HPDE6-E6E7 (cell line): ENCODE measurements at regions not wholly inside any gene's neighbourhood (a gene's known extent, or its start where the extent isn't known, plus 50 kb on each side); places are given as distances from the start of the nearest gene placed in this dataset.

ENCODE experiments used
- DNase-seq: peaks from one replicate; pipeline ENCODE4 v3.0.0; 2011; ENCODE audit warnings: missing footprints; ENCODE audit errors: extremely low spot score

DNA sequence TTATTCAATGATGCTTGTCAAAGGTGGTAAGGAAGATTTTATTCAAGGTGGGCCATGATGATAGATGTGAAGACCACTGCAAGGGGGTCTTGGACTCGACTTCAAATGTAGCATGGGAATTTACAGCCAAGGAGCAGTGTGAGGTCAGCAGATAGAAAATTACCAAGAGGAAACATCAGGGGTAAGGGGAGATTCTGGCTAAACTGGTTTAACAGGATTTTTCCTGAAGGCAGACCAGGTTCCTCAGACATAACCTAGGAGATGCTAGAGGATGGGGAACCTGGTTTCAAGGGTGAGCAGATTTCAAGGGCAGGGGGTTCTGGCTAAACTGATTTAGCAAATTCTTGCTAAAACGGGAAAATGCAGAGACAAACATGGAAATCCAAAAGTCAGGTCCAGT, 464.9 kb downstream of the TAFA4 start:
- no peak for DNase-seq

DNA sequence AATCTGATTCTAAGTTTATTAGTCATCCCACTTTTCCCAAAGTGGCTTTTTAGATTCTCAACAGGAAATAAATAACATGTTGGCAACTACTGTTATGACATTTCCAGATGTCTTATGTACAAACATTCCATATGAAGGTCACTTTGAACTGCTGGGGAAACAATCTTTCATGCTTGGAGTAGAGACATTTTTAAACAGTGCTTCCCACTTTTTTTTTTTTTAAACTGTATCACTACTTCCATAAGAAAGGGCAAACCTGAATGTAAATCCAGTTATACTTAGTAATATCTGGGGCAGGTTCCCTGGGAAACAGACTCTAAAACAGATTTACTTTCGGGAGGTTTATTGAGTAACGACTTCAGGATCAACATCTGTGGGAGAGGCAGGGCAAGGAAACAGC, 473.8 kb downstream of the TAFA4 start:
- no peak for DNase-seq

DNA sequence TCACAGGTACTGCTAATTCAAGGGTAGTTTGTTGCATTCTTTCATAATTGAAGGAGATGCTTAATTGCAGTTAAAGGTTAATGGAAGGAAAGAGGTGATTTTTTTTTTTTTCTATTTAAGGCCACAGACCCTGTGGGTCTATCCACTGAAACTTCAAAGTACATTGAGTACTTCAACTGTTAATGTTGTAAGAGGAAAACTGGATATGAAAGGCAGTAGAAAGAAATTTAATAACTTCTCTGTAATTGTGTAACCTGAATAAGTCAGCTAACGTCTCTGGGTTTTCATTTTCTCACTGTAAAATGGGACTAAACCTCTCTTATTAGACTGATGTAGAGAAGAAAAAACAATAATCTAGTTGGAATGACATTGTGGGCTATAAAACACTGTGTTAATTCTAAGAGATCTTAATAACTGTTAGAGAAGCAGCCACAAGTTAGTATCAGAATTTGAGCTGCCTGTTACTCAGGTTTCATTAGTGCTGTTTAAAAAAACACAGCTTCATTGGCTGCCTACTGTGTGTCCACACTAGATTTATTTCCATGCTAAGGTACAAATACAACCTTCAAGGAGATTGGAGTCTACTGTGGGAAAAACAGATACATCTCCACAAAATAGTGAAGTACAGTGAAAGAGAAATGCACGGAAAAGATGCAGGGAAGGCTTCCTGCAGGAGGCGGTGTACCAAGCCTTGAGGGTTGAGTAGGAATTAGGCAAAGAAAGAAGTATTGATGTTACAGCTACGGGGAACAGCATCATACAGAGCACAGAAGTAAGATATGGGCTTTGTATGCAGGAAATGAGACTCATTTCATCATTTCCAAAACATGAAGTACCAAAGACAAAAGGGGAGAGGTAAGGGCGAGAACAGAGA, 483.6 kb downstream of the TAFA4 start:
- DNase-seq, result no peak

DNA sequence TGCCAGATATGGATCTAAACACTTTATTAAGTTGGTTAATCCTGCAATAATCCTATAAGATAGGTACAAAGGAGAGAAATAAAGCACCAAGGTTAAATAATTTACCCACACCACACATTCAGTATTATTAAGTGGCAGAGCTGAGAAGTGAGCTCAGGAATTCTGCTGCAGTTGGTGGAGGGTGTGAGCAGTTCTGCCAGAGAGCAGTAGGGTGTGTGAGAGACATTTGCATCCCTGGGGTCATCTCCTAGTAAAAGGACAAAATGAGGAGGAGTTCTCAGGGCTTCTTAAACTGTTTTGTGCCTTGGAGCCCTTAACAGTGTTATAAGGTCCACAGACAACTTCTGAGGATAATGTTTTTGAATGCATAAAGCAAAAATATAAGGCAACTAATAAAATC, 484.5 kb downstream of the TAFA4 start:
- no peak for DNase-seq

DNA sequence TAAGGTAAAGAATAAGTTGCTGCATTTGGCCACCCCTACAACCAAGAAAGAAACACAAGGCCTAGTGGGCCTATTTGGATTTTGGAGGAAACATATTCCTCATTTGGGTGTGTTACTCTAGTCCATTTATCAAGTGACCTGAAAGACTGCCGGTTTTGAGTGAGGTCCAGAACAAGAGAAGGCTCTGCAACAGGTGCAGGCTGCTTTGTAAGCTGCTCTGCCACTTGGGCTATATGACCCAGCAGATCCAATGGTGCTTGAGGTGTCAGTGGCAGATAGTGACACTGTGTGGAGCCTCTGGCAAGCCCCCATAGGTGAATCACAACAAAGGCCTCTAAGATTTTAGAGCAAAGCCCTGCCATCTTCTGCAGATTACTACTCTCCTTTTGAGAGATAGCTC, 491.3 kb downstream of the TAFA4 start:
- DNase-seq, result no peak

DNA sequence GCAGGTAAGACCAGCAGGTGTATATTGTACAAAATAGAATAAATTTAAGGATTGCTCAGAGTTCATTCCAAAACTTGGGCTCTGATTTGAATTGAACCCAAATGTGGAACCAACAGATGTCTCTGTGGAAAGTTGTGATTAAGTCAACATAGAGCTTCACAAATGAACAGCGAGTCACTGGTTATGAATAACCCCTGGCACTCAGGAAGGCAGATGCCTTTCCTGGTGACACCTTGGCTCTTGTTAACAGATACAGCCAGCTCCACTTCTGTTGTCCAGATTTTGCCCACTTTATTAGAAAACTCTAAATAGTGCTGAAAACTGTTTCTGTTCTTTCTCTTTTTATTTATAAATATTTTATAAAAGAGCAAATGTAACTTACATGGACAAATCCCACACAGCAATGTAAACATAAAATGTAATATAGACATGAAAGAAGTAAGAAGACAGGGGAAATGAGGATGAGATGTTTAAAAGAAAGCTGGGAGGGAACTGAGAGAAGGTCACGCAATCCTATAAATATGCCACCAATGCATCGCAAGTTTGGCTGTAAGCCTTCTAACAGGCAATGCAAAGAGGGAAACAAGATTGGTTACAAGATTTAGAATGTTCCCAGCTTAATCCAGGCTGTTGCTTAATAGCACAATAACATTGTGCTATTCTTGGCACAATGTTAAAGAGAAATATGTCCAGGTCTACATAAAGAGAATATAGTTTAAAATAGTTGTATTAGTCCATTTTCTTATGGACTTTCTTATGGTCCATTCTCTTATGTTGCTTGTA, 495.5 kb downstream of the TAFA4 start:
- no peak for DNase-seq

DNA sequence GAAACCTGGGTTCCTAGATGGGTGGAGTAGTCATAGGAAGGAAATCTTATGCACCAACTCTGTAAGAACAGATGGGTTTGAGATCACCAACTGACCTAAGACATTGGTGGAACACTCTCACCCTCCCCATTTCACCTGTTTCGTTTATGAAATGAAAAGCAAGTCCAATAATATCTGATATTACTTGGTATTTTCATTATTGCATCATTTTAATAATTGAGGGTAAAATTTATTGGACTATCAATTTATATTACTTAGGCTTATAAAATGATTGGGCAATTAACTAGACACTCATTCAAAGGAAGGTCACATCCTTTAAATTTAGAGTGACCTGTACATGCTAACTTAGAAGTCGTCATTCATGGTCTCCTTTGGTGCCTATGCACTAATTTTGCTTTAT, 503.9 kb downstream of the TAFA4 start:
- no peak for DNase-seq

DNA sequence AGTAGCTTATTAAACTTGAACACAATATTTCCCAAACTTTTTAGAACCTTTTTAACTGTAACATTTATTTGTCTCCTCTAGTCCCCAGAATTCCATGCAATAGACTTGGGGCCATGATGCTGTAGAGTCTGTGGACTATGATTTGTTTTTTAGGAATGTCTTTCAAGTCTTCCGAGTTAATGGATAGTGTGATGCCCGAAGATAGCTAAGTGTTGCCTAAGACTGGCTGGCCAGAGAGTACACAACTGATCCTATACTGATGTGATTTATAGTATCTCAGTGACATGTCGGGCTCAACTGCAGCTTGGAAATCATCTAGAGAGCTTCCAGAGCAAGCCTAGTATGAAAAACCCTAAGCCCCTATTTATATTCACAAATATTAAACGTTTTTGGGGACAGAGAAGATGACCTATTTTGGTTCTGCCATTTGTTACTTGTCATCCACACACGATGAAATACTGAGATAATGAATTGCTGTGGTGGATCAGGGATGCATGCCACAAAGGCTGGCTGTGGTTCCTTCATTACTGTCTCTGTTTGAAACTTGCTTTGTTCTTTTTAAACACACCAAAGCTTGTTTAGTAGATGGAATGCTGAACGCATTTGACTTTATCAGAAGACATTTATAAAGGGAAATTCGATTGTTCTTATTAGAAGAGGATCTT, 507.4 kb downstream of the TAFA4 start:
- no peak for DNase-seq

DNA sequence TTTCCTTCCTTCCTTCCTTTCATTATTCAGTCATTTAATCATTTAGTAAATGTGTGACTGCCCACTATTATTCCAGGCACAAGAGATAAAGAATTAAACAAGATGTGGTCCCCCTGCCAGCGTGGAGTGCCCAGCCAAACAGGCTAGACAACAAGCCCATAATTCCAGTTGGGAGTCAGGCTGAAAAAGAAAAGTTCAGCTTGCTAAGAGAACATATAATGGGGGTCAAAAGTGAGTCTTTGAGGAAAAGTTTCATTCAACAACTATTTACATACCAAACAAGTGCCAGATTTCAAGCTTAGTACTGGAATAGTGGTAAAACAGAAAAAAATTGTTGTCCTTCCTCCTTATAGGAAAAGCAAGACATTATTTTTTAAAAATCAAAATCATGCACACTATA, 523.7 kb downstream of the TAFA4 start:
- no peak for DNase-seq

DNA sequence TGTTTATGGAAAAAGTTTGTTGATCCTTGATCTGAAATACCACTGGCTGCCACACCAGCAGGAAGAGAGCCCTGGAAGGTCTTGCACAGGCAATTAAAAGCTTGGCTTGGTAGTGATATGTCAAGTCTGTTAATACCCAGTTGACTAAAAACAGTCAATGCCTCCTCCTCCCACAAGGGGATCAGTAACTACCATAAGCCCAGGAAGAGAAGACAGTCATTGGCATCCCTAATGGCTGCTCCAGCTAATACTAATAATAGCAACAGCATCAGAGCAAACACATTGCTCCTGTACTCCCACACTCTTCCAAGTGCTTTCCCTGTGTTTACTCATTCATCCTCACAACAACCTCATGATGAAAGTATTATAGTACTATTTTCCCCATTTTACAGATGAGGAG, 528.6 kb downstream of the TAFA4 start:
- no peak for DNase-seq

DNA sequence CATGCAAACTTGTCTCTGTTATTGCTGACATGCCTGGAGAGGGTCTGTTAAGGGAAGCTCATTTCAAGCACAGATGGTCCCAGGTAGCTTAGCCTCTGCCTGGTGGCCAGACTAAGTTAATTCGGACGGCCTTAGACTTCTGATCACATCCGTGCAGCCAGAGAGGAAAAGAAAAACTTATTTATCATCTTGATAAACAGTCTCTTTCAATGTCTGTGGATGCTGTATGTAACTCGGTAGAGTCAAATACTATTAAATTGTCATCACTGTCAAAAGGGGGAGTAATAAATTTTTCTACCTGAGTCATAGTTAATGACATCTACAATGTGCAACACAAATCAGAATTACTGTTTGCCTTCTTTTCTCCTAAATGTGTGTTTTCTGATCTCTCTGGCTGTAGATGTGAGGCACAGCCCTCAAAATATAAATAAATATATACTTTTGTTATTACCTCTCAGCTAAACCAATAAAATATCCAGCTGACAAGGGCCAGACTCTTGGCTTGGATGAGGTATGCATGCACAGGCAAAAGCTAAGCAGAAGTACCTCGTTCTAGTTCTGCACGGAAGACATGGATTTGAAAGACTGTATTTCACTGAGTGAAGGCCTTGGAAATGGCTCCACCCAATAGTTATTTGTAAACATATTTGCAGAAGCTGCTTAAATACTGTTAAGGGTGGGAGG, 530.0 kb downstream of the TAFA4 start:
- DNase-seq, result no peak

DNA sequence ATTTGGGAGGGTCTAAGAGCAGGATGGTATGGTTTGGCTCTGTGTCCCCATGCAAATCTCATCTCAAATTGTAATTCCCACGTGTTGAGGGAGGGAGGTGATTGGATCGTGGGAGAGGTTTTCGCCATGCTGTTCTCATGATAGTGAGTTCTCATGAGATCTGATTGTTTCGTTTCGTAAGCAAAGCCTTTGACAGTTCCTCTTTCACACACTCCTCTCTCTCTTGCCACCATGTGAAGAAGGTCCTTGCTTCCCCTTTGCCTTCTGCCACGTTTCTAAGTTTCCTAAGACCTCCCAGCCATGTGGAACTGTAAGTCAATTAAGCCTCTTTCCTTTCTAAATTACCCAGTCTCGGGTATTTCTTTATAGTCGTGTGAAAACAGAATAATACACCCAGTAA, 553.7 kb downstream of the TAFA4 start:
- no peak for DNase-seq

DNA sequence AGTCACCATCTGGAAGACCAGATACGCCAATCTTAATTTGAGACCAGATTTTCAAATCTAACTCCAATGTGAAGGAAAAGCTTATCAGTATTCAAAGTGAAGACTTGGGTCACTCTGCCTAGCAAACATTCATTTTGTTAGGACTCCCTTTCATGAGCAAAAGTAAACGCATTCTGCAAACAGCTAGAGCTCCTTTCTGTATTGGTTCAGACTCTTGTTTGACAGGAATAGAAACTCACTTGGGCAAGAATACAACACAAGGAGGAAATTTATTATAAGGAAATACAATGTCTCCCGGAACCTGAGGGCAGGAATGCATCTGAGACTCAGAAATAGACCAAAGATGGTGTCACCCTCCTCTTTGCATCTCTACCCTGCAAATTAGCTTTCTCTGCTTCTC, 558.6 kb downstream of the TAFA4 start:
- no peak for DNase-seq

DNA sequence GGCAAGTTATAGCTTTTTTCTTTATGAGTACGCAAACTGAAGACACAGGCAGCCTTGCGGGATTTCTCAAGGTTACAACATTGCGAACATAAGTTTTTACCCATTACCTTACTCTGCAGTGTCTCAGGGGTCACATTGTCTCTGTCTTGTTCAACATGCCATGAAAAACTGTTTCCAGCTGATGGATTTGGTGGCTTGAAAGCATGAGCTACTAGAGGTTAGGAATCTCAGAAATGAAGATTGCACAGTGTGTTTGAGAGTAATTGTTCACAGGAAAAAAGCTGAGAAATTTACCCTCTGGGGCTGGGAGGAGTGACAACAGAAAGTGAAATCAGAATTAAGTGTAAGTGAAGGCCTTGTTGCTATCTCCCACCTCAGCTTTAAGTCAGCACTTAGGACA, 568.6 kb downstream of the TAFA4 start:
- DNase-seq, result no peak

DNA sequence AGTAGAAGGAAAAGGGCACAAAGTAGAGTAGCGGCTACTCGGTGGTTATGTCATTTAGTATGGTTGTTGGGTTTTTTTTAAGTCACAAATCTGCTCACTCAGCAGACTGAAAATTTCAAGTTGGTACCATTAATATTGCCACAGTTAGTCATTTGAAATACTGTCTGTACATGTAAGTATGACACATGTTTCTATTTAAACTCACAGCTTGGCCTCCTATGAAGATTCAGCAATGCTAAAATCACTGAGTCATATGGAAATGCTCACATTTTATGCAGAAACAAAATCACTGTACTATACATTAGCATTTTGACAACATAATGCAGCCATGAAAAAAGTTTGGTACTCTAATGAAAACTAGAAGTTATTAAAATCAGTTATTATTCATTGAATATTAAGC, 571.9 kb downstream of the TAFA4 start:
- DNase-seq, result no peak

DNA sequence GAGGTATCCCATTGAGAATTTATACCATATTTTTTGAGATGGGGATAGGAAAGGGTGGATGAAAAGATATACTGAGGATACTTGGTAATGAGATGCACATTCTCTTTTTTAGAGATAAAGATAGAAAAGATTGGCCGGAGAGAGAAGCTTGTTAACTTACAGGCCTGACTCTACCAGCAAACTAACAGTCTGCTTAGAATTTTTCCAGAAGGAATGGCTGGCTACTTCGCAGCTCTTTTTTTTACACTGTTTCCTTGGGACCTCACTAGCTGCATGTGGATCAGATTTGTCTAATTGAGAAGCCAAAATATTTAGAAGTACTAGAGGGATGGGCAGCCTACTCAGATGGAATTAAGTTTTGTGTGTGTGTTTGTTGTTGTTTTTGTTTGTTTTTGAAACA, 586.6 kb downstream of the TAFA4 start:
- DNase-seq, result no peak

DNA sequence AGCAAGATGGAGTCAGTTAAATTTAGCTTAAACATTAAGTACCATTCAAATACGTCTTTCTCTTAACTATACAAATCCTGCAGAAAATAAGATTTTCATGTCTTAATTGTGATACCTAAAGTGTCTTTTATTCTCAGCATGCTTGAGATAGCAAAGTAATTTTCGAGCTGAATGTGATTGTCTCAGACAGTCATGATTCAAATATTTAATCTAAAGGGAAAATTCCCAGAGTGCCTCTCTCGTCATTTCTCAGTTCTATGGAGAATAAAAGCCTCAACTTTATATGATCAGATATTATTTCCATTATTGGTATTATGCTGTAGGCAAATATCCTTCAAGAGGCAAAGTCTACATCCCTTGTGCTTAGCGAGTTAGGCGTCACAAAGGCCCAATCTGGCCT, 589.9 kb downstream of the TAFA4 start:
- no peak for DNase-seq

DNA sequence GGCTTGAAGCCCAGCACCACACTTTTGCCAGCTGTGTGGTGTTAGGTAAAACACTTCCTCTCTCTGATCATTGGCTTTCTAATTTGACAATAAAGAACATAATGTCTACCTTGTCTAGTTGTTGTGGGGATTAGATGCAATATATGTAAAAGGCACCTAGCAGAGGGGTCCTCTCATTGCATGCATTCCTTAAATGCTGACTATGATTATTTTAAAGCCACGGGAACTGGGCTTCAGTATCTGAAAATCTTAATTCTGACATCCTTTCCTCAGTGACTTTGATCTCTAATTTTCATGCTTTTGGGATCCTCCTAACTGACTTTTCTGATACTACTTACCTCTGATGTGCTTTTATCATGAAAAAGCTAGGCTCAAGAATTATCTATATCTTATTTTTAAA, 596.3 kb downstream of the TAFA4 start:
- DNase-seq, result no peak

DNA sequence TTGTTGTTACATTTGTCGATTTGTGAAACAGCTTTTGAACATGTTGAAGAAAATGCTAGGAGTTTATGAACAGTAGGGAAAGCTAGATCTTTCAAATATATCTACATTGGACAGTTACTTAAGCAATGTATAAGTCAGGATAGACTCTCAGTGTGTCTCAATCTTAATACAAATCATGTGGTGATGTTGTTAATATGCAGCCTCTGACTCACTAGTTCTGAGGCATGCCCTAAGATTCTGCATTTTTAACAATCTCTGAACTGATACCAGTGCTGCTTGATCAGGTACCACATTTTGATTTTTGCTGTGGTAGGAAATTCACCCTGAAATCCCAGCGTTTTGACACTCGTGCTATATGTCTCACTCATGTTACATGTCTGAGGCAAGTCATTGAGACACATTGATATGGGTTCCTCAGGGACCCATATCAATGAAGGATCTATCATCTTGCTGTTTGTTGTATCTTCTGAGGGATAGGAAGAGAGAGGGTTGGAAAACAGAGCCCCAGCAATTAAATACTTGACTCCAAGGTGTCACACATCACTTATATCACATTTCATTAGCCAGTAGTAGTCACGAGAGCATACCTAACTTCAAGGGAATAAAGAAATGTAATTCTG, 597.9 kb downstream of the TAFA4 start:
- DNase-seq, result no peak

DNA sequence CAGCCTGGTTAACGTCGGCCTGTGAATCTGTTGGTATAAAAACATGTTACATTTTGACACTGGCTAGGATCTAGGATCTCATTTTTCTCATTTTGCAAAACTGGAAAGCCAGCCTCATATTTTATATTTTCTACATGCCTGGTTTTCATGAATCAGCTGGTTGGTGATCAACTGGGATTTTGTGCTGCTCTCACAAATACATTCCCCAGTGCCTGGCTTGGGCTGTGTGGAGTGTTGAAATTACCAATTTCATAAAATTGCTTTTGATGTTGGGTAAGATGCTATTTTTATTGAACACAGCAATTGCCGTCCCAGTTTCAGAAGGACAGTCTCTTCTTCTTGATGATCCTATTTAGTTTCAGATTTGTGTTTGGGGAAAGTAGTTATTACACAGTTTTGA, 604.3 kb downstream of the TAFA4 start:
- DNase-seq, result no peak

DNA sequence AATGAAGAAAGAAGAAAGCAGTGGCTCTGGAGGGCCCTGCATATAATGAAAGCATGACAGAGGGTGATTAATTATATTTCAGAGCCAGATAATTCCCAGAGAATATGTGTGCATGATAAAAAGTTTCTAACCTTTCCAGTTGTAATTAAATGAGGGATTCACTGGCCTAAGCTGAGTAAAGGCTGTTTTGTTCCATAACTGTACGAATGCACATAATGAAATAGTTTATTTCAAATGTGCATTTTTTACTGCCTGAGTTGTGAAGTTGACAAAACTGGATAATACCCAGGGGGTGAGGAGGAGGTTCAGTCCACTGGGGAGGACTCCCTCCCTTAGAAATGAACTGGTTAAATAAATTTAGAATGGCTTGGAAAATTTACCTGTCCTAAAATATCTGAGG, 616.4 kb downstream of the TAFA4 start:
- DNase-seq, result no peak

DNA sequence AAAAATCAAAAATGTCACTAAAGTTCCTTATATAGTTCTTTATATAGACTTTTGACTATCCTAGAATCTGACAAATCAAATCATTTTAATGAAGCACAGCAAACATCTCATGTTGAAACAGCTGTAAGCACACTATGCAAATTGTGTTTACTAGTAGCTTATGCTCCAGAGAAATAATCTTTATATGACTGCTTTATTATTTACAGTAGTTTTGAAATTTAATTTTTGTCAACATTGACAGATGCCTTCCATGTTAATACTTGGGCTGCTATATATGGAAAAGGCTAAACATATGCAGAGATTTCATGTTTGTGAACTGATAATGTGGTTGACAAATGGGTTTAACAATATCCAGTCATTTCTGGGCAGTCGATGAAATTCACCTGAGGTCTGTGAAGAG, 616.8 kb downstream of the TAFA4 start:
- no peak for DNase-seq
